DMS53 treated with DMSO at 0.1 percent for 48 hours (cell line): ENCODE measurements at regions not wholly inside any gene's neighbourhood (a gene's known extent, or its start where the extent isn't known, plus 50 kb on each side); places are given as distances from the start of the nearest gene placed in this dataset.
A peak's percentile ranks its signal among the peaks of the same experiment; 100 is the strongest.

Experiments
- DNase-seq: peaks from one replicate; lab custom pipeline; 2025; ENCODE audit not compliant: unreplicated experiment; lab: John Stamatoyannopoulos, UW

- no peak for DNase-seq
These were observed 110.7 kb upstream of the ZRANB2 start for GRCh38 chr1:71191520-71191919.

GRCh38 chr1:71190843-71191242 lies 110.0 kb upstream of the ZRANB2 start:
- no peak for DNase-seq

GRCh38 chr1:71184410-71184809 lies 103.6 kb upstream of the ZRANB2 start:
- DNase-seq = no peak

- no peak for DNase-seq
These were observed 99.2 kb upstream of the ZRANB2 start for GRCh38 chr1:71179997-71180396.

- DNase-seq = no peak
These were observed 90.1 kb upstream of the ZRANB2 start for GRCh38 chr1:71170925-71171324.

GRCh38 chr1:71167505-71167904 lies 86.7 kb upstream of the ZRANB2 start:
- no peak for DNase-seq

- DNase-seq = no peak
These were observed 85.6 kb upstream of the ZRANB2 start for GRCh38 chr1:71166178-71167173.

GRCh38 chr1:71157715-71158114 lies 76.9 kb upstream of the ZRANB2 start:
- no peak for DNase-seq

- no peak for DNase-seq
These were observed 76.3 kb upstream of the ZRANB2 start for GRCh38 chr1:71157151-71157550.

GRCh38 chr1:71156590-71156989 lies 75.8 kb upstream of the ZRANB2 start:
- no peak for DNase-seq

GRCh38 chr1:71154429-71154828 lies 73.6 kb upstream of the ZRANB2 start:
- DNase-seq = peak; percentile 74

GRCh38 chr1:71153826-71154225 lies 73.0 kb upstream of the ZRANB2 start:
- DNase-seq = no peak

- no peak for DNase-seq
These were observed 67.0 kb upstream of the ZRANB2 start for GRCh38 chr1:71147637-71148360.

- DNase-seq = no peak
These were observed 54.7 kb upstream of the ZRANB2 start for GRCh38 chr1:71135571-71135970.
